ENCODE measurements at regions not wholly inside any gene's neighbourhood (a gene's known extent, or its start where the extent isn't known, plus 50 kb on each side); places are given as distances from the start of the nearest gene placed in this dataset.

DNA sequence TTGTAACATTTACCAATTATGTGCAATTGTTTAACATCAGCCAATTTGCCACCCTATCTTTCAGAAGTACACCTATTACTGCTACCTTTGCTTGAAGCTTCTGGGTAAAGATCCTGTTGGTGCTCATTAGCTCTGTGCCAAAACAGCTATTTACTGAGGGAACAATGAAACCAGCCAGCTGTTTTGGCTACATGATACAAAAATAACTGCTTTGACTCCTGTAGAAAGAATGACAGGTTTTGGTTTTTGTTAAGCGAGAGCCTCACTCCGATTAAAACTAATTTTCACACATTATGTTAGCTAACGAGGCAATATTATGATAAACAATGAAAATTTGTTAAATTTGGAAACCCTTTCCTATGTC, 907.0 kb downstream of the EPHA4 start:
- no peak for DNase-seq

DNA sequence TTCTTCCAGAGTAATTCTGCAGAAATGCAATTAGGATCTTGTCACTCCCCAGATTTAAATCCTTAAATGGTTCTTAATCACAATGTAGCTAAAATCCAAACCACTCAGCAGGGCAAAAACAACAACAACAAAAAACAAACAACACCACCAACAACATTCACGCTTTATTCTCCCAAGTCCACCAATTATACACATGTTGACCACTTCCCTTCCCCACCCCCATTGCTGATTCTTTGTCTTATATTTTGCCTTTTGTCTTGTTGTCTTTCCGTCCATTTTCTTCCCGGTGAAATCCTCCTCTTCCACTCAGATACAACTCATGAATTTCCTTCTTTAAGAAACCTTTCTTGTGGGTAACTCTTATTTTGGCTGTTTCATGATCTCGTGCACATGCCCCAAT, 902.8 kb downstream of the EPHA4 start:
- no peak for DNase-seq

DNA sequence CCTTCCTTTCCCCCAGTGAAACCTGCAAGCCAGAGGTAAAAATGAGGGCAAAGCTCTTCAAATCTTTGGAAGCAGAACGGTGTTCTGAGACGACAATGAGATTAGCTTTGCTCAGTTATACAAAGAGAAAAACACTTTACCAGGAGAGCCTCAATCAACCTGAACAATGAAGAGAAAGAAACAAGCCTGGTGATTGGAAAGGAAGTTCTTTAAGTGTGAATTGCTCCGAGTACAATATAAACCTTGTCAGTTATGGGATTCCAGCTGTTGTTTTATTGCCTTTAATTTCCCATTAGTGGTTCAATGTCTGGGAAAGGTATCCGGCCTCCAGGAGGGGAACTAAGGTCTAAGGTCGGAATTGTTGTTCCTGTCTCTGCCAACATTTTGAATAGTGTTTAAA, 901.6 kb downstream of the EPHA4 start:
- peak; percentile 72 for DNase-seq

DNA sequence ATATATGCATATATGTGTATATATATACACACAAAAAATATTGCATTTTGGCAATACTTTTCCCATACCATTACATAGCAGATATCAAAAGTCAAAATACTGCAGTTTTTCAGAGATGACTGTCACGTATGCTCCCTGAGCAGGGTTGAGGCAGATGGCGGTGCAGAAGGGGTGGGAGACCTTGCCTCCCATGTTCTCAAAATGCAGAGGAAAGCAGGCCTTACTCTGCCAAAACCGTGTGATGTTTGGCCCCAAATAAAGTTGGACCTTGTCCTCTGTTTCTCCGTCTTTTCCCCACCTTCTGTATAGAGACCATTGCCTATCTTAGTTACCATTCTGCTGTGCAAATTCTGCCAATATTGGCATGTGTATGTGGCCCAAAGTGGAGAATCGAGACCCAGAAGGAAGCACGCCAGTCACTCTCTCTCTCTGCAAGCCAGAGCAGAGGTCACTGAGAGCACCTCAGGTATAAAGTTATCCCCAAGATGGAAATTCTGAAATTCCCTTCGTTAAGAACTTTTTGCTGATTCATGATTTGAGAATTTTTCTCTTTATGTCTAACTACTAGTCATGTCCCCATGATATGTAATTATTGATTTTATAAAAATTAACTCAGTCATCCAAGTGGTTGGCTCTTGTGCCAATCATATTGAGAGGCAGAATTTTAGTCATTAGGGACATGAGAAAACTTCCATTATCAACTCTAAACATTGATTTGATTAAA, 898.8 kb downstream of the EPHA4 start:
- DNase-seq, result no peak

DNA sequence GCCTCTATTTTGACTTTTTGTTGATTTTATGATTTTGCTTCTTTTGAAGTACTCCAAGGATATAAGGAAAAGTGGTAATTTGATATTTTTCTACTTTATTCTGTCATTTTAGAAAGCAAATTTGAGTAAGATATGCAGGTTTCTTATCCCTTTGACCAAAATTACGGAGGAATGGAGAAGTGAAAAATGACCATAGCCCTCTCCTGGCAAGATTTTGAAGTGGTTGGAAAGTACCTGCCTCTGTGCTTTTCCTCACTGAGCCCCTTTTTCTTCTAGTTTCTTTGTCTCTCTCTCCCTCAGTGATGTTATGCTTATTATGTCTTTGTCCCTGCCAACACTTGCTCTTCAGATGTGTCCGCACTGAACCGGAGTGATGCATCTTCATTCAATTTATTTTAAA, 898.1 kb downstream of the EPHA4 start:
- DNase-seq, result no peak

DNA sequence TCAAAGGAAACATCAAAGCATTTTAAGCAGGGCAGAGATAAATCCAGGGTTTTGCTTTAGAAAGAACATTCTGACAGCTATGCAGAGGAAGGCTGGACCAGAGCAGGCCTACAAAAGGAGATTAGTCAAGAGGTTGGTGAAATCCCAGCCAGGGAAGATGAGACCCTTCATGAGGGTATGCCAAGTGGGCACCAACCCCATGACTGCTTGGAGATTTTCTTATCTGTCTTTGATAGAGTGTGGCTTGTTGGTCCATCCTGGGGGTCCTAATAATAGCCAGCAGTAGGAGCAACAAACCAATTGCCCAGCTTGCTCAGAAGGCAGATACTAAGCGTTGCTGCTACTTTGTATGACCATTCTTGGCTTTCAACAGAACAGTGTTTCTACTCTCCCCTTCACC, 895.4 kb downstream of the EPHA4 start:
- DNase-seq, result no peak

DNA sequence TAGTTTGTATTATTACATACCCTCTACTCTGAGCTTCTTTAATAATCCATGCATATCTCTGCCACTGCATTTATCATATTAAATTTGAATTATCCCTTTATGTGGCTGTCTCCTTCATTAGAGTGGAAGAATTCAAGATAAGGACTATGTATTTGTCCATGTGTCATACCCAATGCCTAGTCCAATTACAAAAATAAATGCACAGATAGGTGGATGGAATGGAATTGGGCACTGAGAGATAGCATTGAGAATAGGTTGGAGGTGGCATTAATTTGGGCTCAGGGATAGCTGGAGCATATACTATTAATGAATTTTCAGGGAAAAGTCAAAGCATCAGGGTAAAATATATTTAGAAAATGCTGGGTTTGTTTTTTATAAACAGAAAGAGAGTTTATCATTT, 893.2 kb downstream of the EPHA4 start:
- DNase-seq, result no peak

DNA sequence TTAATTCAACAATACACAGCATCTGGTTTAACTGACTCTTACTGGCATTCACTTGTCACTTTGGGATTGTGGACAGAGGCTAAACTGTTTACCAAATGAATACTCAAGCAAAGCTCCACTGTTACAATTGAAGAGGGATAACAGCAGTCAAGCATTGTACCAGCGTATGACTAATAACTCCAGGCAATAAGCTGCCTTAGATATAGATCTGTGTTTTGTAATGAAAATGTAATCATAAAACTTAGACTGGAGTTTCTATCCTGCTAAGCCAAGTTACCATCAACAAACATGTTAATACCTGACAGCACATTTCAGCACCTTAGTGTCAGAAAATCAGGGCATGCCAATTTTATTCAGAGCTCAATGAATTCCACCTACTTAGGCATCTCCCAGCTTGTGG, 889.5 kb downstream of the EPHA4 start:
- DNase-seq, result no peak

DNA sequence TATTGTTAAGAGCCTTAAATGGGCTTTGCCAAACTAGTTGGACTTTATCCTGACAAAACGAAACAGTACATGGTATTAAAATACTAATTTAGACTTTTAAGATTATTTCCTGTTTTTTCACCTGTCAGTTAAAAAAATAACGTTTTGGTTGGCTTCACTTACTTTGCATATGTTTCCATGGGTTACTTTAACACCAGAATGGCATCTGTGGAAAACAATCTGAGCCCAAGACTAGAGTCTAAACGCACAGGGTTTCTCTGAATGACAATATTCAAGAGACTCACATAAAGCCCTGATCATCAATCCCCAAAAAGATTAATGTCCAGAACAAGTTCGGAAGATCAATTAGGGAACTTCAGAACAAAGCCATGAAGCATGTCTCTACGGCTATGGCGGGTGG, 888.0 kb downstream of the EPHA4 start:
- DNase-seq, result no peak

DNA sequence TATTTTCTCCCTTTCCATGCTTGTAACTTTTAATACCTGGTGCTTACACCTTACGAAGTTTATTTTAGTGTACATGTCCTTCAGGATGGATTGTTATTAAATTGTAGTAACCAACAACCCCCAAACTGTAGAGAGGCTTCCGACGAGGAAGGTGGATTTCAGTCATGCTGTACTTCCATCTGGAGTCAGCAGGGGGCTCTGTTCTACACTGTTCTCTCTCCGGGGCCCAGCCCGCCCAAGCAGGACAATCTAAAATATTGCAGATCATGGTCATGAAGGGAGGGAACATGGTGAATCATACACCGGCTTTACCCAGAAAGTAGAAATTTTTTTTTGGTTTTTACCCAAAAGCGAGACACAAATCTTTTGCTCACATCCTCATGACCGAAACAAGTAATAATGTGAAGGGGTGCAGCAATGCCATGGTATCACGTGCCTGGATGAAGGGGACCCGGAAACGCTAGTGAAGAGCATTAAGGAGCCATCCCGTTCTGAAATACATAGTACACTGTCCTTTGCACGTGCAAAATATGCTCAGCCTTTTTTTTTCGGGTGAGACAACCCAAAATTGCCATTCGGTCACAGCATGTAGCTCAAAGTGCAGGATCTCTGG, 884.8 kb downstream of the EPHA4 start:
- peak; percentile 19 for DNase-seq

DNA sequence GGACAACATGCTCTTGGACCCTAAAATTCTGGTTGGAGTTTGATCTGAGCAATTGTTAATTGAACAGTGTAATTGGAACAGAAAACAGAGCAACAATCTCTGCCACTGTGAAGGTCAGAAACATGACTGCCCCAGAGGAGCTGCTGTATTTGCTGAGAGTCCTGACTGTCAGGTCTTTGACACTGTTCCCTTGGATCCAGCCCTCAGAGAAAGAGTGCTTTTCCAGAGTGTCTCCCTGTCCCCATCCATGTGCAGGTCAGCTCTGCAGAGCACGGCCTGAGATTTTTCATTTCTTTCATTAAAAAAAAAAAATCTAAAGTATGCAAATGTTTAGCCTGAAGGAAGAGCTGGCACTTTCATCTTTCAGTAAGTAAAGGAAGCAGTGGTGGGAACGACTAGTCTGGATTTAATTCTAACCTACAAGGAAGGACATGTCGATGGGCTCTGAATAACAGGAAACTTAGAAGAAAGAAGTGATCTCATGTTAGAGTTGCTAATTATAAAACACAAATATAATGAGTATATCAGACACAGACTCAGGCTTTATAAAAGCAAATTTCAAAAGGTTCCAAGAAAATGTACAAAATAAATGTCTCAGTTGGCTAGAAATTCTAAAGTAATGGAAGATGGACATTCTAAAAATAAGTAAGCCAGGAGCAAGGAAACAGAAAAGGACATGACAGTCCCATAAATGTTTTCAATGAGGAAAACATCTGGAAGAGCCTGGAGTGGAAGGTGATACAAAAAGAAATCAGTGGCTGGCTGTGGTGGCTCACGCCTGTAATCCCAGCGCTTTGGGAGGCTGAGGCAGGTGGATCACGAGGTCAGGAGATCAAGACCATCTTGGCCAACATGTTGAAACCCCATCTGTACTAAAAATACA, 876.5 kb downstream of the EPHA4 start:
- no peak for DNase-seq

DNA sequence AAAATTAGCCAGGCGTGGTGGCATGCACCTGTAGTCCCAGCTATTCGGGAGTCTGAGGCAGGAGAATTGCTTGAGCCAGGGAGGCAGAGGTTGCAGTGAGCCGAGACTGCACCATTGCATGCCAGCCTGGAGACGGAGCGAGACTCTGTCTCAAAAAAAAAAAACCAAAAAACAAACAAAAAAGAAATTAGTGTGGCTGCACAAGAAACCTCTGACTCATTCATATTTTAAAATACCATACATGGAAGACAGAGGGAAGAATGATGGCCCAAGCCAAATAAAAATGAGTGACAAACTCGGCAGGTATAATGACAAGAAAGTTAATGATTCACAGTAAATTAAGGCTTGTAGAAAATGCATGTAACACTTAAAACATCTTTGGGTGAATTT, 875.8 kb downstream of the EPHA4 start:
- DNase-seq, result no peak

DNA sequence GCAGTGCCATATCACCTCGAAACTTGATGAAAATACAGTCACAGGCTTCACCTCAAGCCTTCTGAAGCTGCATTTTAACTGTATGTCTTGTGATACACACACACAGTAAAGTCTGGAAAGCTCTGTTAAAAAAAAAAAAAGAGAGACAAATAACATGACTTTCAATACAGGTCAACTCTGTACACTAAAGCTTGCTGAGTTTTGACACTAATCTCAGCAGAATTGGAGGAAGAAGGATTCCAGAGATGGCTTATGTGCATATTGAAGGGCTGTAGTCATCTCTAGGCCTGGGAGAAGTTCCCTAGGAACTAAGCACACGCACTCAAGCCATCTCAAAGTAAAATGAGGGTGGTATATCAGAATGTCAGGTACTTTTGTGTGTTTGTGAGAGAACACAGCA, 875.1 kb downstream of the EPHA4 start:
- DNase-seq, result no peak

DNA sequence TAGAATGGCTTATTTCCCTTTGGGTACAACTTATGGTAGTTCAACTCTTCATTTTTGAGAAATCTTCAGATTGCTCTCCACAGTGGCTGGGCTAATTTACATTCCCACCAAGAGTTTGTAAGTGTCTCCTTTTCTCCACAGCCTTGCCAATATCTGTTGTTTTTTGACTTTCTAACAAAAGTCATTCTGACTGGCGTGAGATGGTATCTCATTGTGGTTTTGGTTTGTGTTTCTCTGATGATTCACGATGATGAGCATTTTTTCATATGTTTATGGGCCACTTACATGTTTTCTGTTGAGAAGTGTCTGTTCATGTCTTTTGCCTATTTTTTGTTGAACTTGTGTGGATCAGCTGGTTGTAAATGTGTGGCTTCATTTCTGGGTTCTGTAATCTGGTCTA, 871.0 kb downstream of the EPHA4 start:
- no peak for DNase-seq

DNA sequence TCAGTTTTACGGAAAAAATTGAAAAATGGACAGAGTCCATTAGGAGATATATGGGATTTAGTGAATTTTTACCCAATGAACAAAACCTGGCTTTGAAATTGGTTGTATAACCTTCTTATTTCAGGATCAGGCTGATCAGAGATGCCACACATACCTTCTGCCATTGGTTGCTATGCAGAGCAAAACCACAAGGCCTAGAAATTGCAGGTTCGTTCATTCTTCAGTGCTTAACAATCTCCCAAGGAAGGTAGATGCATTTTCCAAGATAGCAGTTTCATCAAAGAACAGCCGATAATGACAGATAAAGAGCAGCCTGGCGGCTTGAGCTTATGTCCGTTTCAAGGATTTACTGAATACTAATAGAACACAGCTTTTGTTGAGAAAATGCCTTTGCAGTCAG, 868.8 kb downstream of the EPHA4 start:
- DNase-seq, result no peak

DNA sequence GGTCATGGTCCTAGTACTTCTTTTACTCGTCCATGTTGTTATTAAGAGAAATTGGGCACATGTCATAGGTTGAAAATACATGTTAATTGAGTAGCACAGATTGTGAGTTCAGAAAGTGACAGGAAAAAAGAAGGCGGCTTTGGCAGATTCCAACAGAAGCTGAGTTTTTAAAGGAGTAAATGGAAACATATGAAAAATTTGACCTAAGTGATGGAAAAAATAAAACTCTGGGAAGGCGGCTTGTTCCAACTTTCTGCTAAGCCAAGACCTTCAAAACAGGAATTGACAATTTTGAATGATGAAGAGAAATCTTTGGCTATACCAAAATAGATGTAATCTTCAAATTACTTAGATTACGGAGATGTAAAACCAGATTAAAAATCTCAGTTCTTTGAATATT, 868.0 kb downstream of the EPHA4 start:
- DNase-seq, result no peak

DNA sequence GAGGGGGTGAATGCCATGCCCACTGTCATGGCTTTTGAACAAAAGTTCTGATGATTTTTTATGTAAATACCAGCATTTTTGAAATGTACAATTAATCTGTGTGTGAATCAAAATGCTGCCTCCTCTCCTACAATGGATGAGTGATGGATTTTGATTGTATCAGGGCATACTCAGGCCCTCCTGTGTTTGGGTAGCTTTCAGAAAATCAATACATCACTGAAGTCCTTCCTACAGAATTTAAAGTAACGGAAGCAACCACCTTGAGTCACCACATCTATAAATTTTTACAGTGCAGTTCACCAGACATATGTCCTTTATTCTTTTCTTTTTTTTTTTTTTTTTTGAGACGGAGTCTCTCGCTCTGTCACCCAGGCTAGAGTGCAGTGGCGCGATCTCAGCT, 867.3 kb downstream of the EPHA4 start:
- DNase-seq, result no peak

DNA sequence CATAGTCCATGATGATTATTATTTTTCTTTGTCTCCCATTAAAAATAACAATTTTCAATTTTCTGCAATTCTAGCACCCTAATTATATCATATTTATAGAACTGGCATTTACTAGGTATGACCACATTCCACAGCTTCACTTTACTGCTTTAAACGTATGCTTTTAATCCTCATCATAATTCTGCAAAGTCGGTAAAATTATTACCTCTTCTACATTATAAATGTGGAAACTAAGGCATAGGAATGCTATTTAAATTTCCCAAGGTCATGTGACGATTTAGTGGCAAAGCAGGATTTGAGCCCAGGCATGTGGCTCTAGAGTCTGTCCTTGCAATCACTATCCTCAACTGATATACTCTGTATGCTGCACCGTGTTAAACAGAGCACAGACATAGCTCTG, 866.4 kb downstream of the EPHA4 start:
- no peak for DNase-seq

DNA sequence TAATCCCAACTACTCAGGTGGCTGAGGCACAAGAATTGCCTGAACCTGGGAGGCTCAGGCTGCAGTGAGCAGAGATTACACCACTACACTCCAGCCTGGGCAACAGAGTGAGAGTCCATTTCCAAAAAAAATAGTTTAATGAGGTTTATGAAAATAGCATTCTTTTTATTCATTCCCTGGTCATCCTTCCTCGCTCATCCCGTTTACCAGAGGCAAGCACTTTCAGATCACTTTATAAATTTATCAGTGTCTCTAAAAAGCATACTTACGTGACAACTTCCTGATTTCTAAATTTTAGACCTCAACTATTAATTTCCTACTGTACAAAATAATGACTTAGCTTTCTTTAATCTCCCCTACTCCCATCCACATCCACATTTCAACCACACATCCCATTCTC, 864.8 kb downstream of the EPHA4 start:
- no peak for DNase-seq

DNA sequence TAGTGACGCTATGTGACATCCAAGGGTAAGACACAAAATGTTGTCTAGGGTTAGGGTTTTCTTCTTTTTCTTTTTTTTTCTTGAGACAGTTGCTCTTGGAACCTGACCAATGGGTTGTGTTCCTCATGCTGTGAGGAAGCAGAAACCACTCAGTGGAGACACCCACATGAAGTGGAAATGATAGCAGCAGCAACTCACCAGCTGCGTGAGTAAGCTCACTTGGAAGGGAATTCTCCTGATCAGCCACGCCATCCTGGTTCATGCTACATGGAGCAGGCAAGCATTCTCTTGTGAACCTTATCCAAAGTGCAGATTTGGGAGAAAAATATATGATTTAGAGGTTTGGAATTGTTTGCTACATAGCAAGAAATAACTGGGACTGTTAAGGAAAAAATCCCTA, 863.7 kb downstream of the EPHA4 start:
- DNase-seq, result no peak

DNA sequence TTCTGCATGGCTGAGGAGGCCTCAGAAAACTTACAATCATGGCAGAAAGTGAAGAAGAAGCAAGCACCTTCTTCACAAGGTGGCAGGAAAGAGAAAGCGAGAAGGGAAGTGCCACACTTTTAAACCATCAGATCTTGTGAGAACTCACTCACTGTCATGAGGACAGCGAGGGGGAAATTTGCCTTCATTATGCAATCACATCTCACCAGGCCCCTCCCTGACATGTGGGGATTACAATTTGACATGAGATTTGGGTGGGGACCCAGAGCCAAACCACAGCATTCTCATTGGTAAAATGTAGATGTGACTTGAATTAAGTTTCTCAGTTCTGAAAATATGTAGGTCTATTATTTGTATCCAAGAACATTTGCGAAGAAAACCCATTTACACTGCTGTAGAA, 854.8 kb downstream of the EPHA4 start:
- DNase-seq, result no peak

DNA sequence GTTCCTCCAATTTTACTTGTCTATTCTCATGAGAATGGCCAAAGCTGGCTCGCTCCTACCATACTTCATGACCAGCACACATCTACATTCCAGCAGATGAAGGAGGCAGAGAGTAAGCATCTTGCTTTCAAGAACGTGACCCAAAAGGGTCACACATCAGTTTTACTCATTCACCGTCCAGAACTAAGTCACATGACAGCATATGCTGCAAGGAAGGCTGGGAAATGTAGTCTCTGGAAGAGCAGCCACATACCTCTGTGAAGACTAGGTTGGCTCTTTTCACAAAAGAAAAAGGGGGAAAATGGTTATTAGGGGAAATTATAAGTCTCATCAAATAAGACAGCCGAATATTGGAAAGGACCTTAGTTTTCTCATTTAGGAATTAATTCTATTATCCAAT, 835.3 kb downstream of the EPHA4 start:
- DNase-seq, result no peak

DNA sequence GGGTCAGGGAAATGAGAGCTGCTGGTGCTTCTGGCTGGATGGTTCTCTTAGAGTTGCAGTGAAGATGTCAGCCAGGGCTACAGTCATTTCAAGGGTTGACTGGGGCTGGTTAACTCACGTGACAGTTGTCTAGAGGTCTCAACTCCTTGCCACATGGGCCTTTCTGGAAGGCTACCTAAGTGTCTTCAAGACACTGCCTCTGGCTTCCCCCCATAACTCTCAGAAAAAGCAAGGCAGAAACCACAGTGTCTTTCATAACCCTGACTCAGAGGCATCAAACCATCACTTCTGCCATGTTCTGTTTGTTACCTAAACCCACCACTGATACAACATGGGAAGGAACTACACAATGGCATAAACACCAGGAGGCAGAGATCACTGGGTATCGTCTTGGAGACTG, 828.9 kb downstream of the EPHA4 start:
- no peak for DNase-seq

DNA sequence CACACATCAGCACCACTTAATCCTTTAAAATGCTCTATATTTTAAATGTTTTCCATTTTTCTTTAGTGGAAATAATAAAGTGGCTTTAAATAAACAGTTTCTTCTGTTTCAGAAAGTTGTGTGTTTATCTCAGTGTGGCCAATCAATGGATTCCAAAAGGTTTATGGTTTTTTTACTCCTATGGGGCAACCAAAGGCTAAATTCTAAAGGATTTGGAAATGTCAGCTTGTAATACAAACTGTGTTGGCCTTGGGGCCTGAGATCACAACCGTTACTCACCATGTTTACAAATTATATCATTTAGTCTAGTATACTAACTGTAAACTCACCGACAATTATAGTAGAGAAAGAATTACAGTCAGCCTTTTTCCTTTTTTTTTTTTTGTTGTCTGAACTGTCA, 827.2 kb downstream of the EPHA4 start:
- no peak for DNase-seq

Measured in NCI-H2107 (cell line).